ENCODE measurements at regions not wholly inside any gene's neighbourhood (a gene's known extent, or its start where the extent isn't known, plus 50 kb on each side); places are given as distances from the start of the nearest gene placed in this dataset.

DNA sequence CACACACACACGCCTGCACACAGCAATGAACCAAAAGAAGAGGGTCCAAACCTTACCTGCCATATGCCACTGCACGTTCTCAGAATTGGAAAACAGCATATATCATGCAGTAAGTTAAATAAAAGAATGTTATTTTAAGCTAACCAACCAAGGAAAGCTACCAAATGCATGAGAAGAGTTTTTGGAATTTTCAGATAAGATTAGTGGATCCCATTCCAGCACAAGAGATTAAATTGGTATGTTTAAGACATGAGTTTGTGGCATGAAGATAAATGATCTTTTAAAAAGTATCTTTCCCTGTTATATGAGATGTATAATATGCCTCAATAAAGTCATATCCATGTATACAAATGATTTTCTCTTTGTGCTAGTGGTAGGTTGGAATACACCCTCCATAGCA lies 811.4 kb downstream of the NR2F2 start:
- TF ChIP-seq, protein P1, sequence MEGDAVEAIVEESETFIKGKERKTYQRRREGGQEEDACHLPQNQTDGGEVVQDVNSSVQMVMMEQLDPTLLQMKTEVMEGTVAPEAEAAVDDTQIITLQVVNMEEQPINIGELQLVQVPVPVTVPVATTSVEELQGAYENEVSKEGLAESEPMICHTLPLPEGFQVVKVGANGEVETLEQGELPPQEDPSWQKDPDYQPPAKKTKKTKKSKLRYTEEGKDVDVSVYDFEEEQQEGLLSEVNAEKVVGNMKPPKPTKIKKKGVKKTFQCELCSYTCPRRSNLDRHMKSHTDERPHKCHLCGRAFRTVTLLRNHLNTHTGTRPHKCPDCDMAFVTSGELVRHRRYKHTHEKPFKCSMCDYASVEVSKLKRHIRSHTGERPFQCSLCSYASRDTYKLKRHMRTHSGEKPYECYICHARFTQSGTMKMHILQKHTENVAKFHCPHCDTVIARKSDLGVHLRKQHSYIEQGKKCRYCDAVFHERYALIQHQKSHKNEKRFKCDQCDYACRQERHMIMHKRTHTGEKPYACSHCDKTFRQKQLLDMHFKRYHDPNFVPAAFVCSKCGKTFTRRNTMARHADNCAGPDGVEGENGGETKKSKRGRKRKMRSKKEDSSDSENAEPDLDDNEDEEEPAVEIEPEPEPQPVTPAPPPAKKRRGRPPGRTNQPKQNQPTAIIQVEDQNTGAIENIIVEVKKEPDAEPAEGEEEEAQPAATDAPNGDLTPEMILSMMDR (IDR thresholded peaks at IDR 0.05): no peak
- intact Hi-C loops (cut with DNase I; ENCODE audit: low total_unique reads): no loop called here
- no peak overlapping the region for H3K27ac ChIP-seq
- H3K9me3 ChIP-seq: no peaks in the 10 kb centered on the region
- H3K27me3 ChIP-seq: no peaks in the 10 kb centered on the region
- no peak for DNase-seq
- H3K4me1 ChIP-seq: no peaks in the 10 kb centered on the region
- H3K36me3 ChIP-seq: no peaks in the 10 kb centered on the region
- H3K4me3 ChIP-seq: no peak overlapping the region

DNA sequence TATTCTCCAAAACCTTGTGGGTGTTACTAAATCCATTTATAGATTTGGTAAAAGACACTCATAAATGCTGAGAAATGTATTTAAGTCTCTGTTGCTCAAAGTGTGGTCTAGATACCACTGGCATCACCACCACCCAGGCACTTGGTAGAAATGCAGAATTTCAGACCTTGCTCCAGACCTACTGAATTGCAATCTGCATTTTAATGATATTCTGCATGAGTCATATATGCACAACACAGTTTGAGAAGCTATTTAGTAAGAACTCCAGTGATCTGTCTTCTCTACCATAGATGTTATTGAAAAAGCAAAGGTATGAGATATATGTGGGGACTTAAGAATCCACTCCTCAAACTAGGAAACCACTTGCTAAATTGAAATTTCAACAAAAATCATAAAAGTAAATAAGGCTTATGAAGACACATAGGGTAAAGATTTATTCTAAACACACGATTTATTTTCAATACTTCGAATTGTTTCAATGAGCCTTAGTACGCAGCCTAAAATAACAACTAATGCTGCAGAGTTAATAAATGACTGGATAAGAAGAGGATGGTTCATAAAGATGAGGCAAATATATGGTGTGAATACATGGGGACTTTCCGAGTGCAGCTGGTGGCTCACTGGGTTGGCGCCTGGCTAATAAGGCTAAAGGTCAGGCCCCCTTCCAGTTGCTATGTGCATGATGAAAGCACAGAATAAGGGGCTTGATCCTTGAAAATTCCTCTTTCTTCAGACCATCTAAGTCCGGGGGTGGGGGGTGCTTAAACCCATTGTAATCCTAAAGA lies 813.3 kb downstream of the NR2F2 start:
- TF ChIP-seq, protein P1 (IDR thresholded peaks at IDR 0.05): no peak
- H3K4me1 ChIP-seq: no peaks in the 10 kb centered on the region
- H3K4me3 ChIP-seq: no peak overlapping the region
- H3K36me3 ChIP-seq: no peaks in the 10 kb centered on the region
- no peaks in the 10 kb centered on the region for H3K27me3 ChIP-seq
- no peak for DNase-seq
- intact Hi-C loops (cut with DNase I; ENCODE audit: low total_unique reads): no loop called here
- H3K9me3 ChIP-seq: no peaks in the 10 kb centered on the region
- H3K27ac ChIP-seq: no peak overlapping the region

DNA sequence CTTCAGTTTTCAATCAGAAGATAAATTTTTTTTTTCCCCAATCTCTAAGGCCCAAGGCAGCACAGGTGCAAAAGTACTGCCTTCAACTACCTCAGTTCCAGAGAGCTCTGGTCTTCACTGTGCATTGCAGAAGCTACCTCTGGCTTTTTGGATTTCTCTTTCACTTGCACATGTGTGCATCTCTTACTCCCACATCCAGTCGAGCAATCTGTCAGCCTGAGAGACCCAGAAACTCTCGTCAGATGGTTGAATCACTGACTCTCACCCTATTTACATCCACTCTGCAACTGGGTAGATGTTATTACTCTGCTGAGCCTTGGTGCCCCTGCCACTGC lies 813.8 kb downstream of the NR2F2 start:
- TF ChIP-seq, protein P1 (IDR thresholded peaks at IDR 0.05): no peak
- H3K36me3 ChIP-seq: no peaks in the 10 kb centered on the region
- DNase-seq: no peak
- intact Hi-C loops (cut with DNase I; ENCODE audit: low total_unique reads): no loop called here
- H3K4me1 ChIP-seq: no peaks in the 10 kb centered on the region
- no peak overlapping the region for H3K4me3 ChIP-seq
- H3K9me3 ChIP-seq: no peaks in the 10 kb centered on the region
- H3K27ac ChIP-seq: no peak overlapping the region
- H3K27me3 ChIP-seq: no peaks in the 10 kb centered on the region

DNA sequence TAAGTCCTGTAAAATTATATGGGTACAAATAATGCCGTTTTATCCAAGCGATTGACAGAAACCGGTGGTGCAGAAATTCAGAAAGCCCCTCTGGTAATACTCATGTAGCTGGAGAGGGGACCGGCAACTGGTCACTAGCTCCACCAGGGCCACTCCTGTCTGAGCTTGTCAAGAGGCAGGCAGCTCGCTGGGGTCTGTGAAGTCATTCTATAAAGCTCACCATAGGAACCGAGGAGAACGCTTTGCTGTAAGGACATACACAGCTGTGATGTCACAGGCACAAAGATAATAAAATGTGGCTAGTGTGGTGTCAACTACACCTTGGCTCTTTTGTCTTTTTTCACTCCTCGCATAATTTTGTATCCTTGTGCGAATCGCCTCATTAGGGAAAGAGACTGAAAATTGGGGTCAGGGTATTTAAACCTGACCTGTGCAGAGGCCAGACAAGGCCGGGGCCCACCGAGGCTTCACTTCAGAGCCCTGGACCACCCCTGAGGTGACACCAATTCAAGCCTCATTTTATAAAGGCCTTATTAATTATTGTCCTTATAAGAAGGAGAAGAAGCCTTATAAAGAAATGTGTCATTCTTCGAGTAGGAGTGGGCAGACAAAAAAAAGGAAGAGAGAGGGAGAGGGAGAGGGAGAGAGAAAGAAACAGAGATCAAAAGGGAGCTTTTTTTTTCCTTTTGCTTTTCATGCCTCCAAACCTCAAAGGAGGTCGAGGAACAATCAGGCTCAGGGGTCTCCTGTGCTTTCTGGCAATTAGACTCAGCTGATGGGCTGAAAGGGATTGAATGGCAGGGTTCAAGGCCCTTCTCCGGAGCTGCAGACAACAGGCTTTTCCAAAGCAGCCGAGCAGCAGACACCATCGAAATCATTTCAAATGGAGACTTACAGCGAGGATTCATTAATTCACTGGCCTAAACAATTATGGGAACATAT lies 813.3 kb upstream of the ARRDC4 start:
- Histone ChIP-seq H3K4me3 (no peak overlapping the region), H3K4me1 (no peaks in the 10 kb centered on the region), H3K9me3 (no peaks in the 10 kb centered on the region), H3K36me3 (no peaks in the 10 kb centered on the region), H3K27ac (no peak overlapping the region), H3K27me3 (no peaks in the 10 kb centered on the region)
- TF ChIP-seq, protein P1 (IDR thresholded peaks at IDR 0.05): no peak
- intact Hi-C loops (cut with DNase I; ENCODE audit: low total_unique reads): no loop called here
- DNase-seq: no peak

DNA sequence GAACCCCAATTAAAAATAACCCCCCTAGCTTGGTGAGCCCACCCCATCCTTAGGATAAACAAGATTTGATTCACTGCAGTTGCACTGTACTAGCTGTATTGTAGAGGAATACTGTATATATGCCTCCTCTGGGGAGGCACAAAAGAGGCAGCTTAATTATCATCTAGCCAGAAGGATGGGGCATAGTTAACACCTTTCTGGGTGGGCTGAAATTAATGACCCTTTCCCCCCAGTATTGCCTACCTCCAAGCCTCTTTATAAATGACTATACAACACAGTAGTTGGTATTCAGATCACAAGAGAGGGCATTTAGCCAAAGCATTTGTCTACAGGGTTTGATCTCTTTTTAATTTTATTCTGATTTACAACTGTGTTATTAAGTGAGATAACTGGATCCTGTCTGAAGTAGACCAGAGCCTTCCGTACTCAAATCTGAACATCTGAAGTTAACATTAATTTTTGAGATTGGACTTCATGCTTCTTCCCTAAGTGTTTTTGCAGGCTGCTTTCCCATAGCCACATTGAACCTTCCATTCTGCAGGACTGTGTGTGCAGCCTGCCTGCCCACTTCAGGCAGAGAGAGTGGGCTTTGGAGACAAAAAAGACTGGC lies 807.0 kb upstream of the ARRDC4 start:
- Histone ChIP-seq H3K27me3 (no peaks in the 10 kb centered on the region), H3K27ac (no peak overlapping the region), H3K9me3 (no peaks in the 10 kb centered on the region), H3K4me3 (no peak overlapping the region), H3K36me3 (no peaks in the 10 kb centered on the region), H3K4me1 (no peaks in the 10 kb centered on the region)
- TF ChIP-seq, protein P1 (IDR thresholded peaks at IDR 0.05): no peak
- DNase-seq: no peak
- intact Hi-C loops (cut with DNase I; ENCODE audit: low total_unique reads): no loop called here

Measured in tibial artery (tissue), 4 donors.